Caki2 (cell line): ENCODE measurements at regions not wholly inside any gene's neighbourhood (a gene's known extent, or its start where the extent isn't known, plus 50 kb on each side); places are given as distances from the start of the nearest gene placed in this dataset.
A peak's percentile ranks its signal among the peaks of the same experiment; 100 is the strongest.

Source experiments
- DNase-seq: peaks from one replicate; pipeline ENCODE4 v3.0.0-alpha.2; 2015; ENCODE audit warnings: low read depth
- in situ Hi-C: cut with HindIII; loops from 2 replicates; pipeline ENCODE4 v1.10.0; 2016; ENCODE audit warnings: low sequenced_read_pairs, low pct_unique_long_range_greater_than_20kb, mixed read lengths

DNA sequence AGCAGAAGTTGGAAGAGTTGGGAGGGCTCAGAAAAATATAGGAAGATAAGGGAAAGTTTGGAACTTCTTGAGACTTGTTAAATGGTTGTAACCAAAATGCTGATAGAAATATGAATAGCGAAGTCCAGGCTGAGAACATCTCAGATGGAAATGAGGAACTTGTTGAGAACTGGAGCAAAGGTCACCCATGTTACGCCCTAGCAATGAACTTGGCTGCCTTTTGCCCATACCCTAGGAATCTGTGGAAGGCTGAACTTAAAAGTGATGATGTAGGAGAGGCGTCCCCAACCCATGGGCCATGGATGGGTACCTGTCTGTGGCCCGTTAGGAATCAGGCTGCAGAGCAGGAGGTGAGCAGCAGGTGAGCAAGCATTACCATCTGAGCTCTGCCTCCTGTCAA lies 347.8 kb downstream of the ARL4A start:
- no peak for DNase-seq
- in situ Hi-C loops, result no loop called here

- in situ Hi-C loops, result no loop called here
- DNase-seq, result no peak
Observed at GRCh38 chr7:13036256-13036780, 348.9 kb downstream of the ARL4A start.

- in situ Hi-C loops, result no loop called here
Observed at GRCh38 chr7:13037216-13037615, 349.8 kb downstream of the ARL4A start.

GRCh38 chr7:13041368-13041988 lies 354.0 kb downstream of the ARL4A start:
- in situ Hi-C loops, result no loop called here
- no peak for DNase-seq

More at GRCh38 chr7:13037216-13037615, 349.8 kb downstream of the ARL4A start:
- no peak for DNase-seq

GRCh38 chr7:13042605-13043236 lies 355.3 kb downstream of the ARL4A start:
- no peak for DNase-seq
- in situ Hi-C loops, result no loop called here

DNA sequence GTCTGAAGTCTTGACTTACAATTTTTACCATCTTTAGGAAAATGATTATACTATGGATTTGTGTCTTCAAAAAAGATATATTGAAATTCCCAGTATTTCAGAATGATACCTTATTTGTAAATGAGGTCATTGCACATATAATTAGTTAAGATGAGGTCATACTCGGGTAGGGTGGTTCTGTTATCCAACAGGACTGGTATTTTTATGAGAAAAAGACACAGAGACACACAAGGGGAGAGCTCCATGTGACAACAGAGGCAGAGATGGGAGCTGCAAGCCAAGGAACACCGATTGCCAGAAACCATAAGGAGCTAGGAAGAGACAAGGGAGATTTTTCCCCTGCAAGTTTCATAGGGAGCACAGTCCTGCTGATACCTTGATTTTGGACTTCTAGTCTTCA lies 356.9 kb downstream of the ARL4A start:
- no peak for DNase-seq
- in situ Hi-C loops, result no loop called here

GRCh38 chr7:13047061-13047460 lies 359.6 kb downstream of the ARL4A start:
- in situ Hi-C loops, result no loop called here

GRCh38 chr7:13049946-13050345 lies 362.5 kb downstream of the ARL4A start:
- in situ Hi-C loops, result no loop called here
- no peak for DNase-seq

More at GRCh38 chr7:13047061-13047460, 359.6 kb downstream of the ARL4A start:
- DNase-seq, result no peak

GRCh38 chr7:13050703-13051102 lies 363.3 kb downstream of the ARL4A start:
- in situ Hi-C loops, result no loop called here
- DNase-seq, result peak; percentile 6

DNA sequence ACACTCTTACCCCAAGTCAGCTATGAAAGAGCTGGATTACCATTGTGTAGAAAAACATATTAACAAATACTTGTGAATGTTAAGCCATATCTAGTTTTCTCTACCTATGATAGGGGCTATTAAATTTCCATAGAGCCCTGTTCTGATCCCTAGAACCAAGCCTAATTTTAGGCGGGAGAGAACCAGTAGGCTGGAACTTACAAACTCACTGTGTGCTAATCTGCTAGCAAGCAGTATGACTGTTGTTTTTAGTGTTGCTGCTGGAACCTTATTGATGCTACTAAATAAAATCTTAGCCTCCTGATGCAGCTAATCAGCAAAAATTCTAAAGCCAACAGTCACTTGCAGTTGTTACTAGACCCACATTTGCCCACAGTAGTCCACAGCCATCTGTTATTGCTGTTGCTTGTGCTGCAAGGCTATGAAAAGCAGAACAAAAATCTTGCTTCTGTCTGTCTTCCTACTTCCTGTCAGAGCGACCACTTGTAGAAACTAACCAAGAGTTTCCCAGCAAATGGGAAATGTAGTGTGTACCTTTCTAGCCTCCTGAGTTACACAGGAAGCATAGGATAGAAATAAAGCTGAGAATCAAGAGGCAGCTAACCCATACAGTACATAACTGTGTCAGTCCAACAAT lies 368.4 kb downstream of the ARL4A start:
- no peak for DNase-seq
- in situ Hi-C loops, result no loop called here

GRCh38 chr7:13057462-13058200 lies 370.2 kb downstream of the ARL4A start:
- no peak for DNase-seq

DNA sequence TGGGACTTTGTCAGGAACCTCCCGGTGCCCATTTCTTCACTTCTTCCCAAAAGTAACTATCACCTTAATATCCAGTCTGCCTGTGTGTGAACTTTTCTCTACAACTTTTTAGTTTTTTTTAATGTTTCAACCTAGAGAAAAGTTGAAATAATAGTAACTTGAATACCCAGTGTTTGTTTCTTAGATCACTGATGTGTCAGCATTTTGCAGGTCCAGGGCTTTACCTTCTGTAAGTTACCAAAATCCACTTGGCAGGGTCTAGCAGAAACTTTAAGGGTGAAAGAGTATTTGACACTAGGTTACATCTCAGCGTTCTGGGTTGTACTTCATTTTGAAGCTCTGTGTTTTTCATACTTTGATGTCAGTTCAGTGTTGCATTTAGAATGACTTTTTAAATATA lies 372.7 kb downstream of the ARL4A start:
- in situ Hi-C loops, result no loop called here
- DNase-seq, result no peak

More at GRCh38 chr7:13057462-13058200, 370.2 kb downstream of the ARL4A start:
- in situ Hi-C loops, result no loop called here

GRCh38 chr7:13061115-13061514 lies 373.7 kb downstream of the ARL4A start:
- no peak for DNase-seq
- in situ Hi-C loops, result no loop called here

DNA sequence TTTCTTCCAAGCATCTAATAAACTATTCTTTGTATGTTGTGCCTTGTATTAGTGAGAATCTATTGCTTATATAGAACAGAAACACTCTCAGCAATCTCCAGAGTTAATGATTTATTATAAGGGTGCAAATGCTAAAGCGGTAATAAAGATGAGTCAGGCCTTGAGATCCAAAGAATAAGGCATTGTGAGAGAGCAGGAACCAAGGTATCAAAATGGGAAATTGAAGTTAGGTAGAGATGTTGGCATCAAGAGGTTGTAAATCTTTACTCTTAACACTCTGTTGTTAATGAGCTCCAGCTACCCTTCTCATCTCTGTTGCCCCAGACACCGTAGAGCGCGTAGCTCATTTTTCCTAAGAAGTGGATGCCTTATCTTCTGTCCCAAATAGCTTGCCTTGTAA lies 375.2 kb downstream of the ARL4A start:
- in situ Hi-C loops, result no loop called here
- no peak for DNase-seq

DNA sequence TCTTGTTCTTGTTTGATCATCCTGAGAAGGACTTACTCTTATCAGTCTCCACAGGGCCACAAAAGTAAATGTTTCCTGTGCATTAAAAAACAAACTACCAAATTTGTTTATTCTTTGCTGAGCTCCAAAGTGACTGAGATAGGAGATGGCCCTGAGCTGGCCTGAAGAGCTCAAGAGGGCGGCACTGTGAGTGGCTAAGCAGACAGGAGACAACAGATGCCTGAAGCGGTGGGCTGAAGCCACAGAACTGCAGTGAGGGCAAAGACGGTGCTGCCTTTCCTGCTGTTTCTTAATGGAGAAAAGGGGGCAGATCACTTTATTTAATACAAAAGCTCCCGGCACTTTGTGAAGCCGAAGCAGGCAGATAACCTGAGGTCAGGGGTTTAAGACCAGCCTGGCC lies 379.6 kb downstream of the ARL4A start:
- no peak for DNase-seq
- in situ Hi-C loops, result no loop called here

- DNase-seq, result no peak
- in situ Hi-C loops, result no loop called here
Observed at GRCh38 chr7:13068032-13068431, 380.6 kb downstream of the ARL4A start.

GRCh38 chr7:13069841-13070240 lies 382.4 kb downstream of the ARL4A start:
- DNase-seq, result no peak
- in situ Hi-C loops, result no loop called here

DNA sequence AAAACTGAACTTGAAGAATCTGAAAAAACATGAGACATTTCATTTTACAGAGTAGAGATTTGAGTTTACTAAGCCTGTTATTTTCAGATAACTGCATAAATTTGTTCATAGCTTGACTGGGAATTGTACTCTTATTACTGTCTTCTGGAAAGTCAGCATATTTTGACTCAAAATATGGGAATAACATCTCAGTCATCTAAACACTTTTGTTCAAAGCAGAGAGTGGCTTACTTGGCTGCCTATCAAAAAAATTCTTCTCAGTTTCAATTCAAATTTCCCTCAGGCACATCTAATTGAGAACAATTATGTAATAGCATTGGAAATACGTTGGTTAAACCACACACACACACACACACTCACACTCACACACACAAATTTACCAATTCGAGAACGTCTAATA lies 384.6 kb downstream of the ARL4A start:
- in situ Hi-C loops, result no loop called here
- DNase-seq, result no peak

DNA sequence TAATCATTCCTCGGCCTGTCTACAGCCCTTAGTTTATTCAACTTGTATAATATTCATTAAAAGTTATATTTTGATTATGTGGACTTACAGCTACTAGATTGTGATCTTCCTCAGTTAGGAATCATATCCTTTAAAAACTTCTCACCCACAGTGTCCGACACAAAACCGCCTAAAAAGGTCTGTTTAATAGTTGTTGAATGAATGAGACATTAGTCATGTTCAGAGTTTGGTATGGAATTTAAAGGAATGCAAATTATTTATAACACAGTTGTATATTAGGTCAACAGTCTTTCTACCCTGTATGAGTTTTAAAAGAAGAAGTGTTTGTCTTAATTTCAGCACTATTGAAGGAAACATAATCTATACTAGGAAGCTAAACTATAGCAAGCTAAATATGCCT lies 390.0 kb downstream of the ARL4A start:
- in situ Hi-C loops, result no loop called here
- DNase-seq, result no peak
